22Rv1 (cell line): ENCODE measurements at regions not wholly inside any gene's neighbourhood (a gene's known extent, or its start where the extent isn't known, plus 50 kb on each side); places are given as distances from the start of the nearest gene placed in this dataset.

Experiments
- ZFX ChIP-seq: fragments of 450-650 bp; IDR thresholded peaks from 2 replicates; pipeline ENCODE4 v1.6.1; 2017; ENCODE audit warnings: antibody characterized with exemption, borderline replicate concordance
- TF ChIP-seq, protein P1 (sequence below): fragments of 450-650 bp; IDR thresholded peaks from 2 replicates; pipeline ENCODE4 v1.5.1; 2017; ENCODE audit warnings: mild to moderate bottlenecking

DNA sequence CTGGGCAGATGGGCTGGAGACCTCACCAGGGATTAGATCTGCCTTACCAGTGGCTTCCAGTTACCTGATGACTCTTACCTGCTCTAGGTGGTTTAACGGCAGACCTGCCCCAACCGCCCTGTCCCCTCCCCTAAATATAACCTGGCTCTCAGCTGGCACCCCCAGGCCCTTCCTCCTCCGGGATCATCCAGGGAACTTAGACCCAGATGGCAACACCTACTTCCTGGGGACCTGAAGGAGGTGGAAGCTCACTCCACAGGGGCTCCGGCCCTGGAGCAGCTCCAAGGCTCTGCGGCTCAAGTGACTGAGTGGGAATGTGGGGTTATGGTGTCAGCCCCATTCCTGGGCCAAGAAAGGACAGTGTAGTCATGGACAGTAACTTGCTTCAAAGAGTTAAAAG is 130.4 kb downstream of the OLFM1 start:
- TF ChIP-seq, protein P1, sequence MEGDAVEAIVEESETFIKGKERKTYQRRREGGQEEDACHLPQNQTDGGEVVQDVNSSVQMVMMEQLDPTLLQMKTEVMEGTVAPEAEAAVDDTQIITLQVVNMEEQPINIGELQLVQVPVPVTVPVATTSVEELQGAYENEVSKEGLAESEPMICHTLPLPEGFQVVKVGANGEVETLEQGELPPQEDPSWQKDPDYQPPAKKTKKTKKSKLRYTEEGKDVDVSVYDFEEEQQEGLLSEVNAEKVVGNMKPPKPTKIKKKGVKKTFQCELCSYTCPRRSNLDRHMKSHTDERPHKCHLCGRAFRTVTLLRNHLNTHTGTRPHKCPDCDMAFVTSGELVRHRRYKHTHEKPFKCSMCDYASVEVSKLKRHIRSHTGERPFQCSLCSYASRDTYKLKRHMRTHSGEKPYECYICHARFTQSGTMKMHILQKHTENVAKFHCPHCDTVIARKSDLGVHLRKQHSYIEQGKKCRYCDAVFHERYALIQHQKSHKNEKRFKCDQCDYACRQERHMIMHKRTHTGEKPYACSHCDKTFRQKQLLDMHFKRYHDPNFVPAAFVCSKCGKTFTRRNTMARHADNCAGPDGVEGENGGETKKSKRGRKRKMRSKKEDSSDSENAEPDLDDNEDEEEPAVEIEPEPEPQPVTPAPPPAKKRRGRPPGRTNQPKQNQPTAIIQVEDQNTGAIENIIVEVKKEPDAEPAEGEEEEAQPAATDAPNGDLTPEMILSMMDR, result no peak
- no peak for TF ChIP-seq ZFX
